ENCODE measurements at regions not wholly inside any gene's neighbourhood (a gene's known extent, or its start where the extent isn't known, plus 50 kb on each side); places are given as distances from the start of the nearest gene placed in this dataset.

DNA sequence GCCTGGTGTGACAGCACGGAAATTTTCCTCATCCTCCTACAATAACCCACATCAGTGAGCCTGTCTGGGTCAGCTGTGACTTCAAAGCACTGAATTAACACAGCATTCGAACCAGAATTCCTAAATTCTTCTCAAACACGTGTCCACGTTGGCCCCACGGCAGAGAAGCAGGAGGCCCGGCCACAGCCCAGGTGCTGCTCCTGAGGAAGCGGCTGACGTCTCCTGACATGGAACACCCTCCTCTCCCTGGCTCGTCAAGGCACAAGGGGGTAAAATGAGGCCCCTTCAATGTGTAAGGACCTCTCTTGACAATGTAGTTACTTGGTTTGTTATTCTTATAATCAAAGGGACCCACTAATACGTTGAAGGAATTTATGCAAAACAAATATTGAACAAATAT is 156.3 kb upstream of the GSC start:
- in situ Hi-C loops (cut with HindIII; ENCODE audit: low sequenced_read_pairs): no loop called here

DNA sequence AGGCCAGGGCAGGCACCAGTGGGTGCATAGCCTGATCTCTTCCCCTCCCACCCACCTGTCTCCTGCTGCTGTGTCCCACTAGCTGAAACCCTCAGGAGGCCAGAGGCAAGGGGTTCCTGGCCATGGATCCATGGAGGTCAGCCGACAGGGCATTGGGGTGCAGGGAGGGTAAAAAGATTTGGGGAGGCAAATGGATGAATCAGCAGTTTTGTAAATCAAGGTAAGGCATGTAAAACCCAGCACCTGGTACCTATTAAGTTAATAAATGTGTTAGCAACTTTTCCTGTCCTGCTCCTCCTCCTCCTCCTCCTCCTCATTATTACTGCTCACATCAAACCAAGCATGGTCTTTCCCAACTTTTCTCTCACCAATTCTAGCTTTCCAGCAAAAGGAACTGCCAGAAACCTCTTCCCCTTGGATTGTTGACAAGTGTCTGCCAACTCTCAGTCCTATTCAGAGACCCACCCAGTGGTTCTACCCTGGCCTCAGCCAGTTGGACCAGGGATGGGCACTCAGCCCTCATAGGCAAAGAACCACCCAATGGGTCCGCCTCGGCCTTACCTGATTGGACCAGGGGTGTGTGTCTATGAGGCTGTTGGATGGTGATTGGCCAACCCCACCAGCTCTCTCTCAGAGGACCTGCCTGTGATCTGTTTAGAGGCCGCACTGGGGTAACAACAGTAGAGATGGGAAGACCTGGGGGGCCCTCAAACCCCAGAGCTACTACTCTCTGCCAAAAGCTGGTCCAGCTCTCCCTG is 155.7 kb upstream of the GSC start:
- in situ Hi-C loops (cut with HindIII; ENCODE audit: low sequenced_read_pairs): no loop called here

DNA sequence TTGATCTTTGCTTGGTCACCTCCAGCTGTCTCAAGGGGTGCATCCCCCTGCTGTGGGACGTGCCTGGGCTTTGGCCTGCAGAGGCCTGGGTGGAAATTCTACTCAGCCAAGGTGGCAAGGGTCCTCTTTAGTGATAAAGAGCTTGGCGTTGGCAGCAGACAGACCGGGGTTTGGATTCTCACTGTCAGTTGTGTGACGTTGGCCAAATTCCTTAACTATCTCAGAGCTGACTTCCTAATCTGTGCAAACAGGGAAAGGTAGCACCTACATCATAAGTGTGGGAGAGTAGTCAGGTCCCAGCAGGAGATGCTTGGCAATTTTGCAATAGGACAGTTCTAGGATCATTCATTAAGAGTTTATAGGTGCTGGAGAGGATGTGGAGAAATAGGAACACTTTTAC is 154.3 kb upstream of the GSC start:
- in situ Hi-C loops (cut with HindIII; ENCODE audit: low sequenced_read_pairs): no loop called here

- in situ Hi-C loops (cut with HindIII; ENCODE audit: low sequenced_read_pairs): no loop called here
Measured at GRCh38 chr14:94923786-94924185, 153.9 kb upstream of the GSC start.

GRCh38 chr14:94922595-94923239 is 152.8 kb upstream of the GSC start:
- in situ Hi-C loops (cut with HindIII; ENCODE audit: low sequenced_read_pairs): no loop called here

DNA sequence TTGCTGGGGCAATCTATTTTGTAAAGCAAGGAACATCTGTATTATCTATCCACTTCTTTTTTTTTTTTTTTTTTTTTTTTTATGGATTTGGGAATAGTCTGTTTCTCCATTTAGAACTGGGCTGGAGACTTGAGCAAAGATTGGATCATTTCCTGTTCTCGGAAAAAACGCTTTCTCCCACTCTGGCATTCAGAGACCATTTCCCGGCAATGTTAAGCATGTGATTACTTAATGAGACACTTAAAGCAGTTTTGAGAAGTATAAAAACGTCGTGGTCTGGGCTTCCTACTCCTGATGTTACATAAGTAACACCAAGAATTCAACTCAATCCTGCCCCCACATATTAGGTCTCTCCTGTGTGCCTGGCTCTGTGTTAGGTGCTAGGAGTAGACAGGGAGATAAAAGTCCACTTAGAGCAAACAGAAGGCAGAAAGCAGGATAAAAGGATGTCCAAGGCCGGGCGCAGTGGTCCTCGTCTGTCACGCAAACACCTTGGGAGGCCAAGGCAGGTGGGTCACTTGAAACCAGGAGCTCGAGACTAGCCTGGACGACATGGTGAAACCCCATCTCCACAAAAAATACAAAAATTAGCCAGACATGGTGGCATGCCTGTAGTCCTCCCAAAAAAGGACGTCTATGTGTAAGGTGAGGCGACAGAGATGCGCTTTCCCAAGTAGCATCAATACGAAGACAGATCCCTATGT is 152.1 kb upstream of the GSC start:
- in situ Hi-C loops (cut with HindIII; ENCODE audit: low sequenced_read_pairs): no loop called here

DNA sequence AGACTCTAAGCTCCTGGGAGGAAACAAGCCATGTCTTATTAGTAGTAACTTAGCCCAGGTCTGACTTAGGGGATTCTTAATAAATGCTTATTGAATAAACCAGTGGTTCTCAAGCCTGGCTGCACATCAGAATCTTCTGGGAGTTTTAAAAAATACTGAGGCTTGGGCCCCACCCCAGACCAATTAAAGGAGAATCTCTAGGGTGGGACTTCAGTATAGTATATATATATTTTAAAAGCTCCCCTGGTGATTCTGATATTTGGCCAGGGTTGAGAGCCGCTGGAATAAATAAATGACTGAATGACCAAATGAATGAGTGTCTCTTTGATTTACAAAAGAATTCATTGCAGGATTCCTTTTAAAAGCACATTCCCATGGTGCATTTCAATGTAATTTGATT is 151.5 kb upstream of the GSC start:
- in situ Hi-C loops (cut with HindIII; ENCODE audit: low sequenced_read_pairs): no loop called here

GRCh38 chr14:94919896-94920295 is 150.0 kb upstream of the GSC start:
- in situ Hi-C loops (cut with HindIII; ENCODE audit: low sequenced_read_pairs): no loop called here

- in situ Hi-C loops (cut with HindIII; ENCODE audit: low sequenced_read_pairs): no loop called here
Measured at GRCh38 chr14:94918896-94919295, 149.0 kb upstream of the GSC start.

GRCh38 chr14:94917041-94917600 is 147.2 kb upstream of the GSC start:
- in situ Hi-C loops (cut with HindIII; ENCODE audit: low sequenced_read_pairs): no loop called here

DNA sequence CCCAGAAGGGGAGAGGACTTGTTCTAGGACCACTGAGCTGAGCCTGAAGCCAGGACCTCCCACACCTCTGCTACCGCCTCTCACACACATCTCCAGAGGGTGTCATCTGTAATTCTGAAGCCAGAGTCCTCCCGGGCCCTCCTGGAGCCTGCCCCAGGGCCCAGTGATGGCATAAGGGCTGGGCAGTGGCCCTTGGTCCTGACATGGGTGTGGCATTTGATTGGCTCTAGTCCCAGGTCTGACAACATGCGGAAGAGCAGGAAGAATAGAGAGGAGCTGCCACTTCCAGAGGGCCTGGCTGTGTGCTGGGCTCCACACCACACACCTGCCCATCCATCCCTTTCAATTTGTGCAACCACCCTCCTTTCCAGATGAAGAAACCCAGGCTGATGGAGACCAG is 144.3 kb upstream of the GSC start:
- in situ Hi-C loops (cut with HindIII; ENCODE audit: low sequenced_read_pairs): no loop called here

GRCh38 chr14:94907626-94908261 is 137.8 kb upstream of the GSC start:
- in situ Hi-C loops (cut with HindIII; ENCODE audit: low sequenced_read_pairs): loop anchor here (5.0 kb wide), 1 partner anchor 70 kb away; no protein-coding TSS in a partner anchor

GRCh38 chr14:94906991-94907587 is 137.2 kb upstream of the GSC start:
- in situ Hi-C loops (cut with HindIII; ENCODE audit: low sequenced_read_pairs): loop anchor here (5.0 kb wide), 1 partner anchor 70 kb away; no protein-coding TSS in a partner anchor

DNA sequence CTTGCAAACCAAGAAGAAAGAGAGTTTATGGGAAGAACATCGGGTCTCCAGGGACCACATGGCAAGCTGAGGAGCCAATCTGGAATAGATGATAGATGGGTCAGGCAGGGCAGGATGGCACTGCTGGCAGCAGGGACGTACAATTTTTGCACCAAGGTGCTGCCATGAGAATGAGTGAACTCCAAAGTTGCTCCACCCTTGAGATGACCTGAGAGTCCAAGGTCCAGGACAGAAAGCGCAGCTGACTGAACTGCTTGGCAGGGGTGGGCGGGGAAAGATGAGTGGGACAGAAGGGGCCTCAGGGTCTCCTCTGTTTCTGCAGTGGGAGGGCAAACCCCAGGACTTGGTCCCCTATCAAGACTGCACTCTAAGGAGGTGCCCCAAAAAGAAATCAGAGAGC is 136.7 kb upstream of the GSC start:
- in situ Hi-C loops (cut with HindIII; ENCODE audit: low sequenced_read_pairs): loop anchor here (5.0 kb wide), 1 partner anchor 71 kb away; no protein-coding TSS in a partner anchor

DNA sequence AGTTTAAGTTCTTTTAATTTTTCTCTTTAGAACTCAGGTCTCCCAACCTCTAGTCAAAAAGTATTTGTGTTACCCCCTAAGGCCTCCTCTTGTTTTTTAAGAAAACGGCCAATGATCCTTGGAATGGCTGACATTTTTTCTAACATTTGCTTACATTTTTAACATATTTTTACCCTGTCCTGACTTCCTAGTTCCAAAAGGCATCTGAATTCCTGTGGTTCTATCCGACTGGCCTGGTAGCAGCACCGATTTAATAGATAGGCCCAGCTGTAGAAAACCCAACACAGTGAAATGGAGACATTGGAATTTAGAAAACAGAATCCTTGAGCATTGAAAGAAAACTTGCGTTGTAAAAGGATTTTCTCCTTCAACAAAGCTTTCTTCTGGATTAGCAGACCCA is 134.7 kb upstream of the GSC start:
- in situ Hi-C loops (cut with HindIII; ENCODE audit: low sequenced_read_pairs): loop anchor here (5.0 kb wide), 1 partner anchor 73 kb away; no protein-coding TSS in a partner anchor

DNA sequence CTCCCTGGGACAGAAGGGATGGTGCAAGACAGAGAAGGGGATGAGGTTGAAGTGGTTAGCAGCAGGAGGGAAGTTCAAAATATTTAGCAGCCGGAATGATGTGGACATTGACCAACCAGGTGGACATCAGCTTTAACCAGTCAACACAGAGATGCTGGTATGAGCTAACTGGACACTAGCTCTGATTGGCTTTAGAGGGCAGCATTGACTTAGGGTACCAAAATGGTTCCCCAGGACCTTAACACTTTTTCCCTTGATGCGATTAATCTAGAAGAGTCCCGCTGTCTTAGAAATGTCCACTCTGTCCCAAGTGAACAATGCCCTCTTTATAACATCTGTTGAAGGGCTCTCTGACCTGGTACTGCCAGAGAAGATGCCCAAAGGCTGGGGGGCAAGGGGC is 134.0 kb upstream of the GSC start:
- in situ Hi-C loops (cut with HindIII; ENCODE audit: low sequenced_read_pairs): no loop called here

- in situ Hi-C loops (cut with HindIII; ENCODE audit: low sequenced_read_pairs): no loop called here
Measured at GRCh38 chr14:94903338-94903737, 133.4 kb upstream of the GSC start.

- in situ Hi-C loops (cut with HindIII; ENCODE audit: low sequenced_read_pairs): loop anchor here (5.0 kb wide), 1 partner anchor 75 kb away; no protein-coding TSS in a partner anchor
Measured at GRCh38 chr14:94897561-94897960, 127.6 kb upstream of the GSC start.

DNA sequence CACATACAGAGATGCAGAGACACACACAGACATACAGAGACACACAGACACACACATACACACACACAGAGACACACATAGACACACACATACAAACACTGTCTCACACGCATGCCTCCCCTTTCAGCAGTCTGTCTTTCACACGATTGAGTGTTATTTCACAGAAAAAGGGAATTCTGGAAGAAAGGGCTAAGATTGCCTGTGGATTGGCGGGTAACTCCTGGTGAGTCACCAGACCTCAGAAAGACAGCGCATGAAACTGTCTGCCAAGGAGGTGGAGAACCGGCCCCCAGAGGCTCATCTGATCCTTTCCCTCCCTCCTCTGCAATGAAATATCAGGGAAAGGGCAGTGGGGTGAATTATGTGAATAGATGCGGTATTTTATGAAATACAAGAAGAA is 127.2 kb upstream of the GSC start:
- in situ Hi-C loops (cut with HindIII; ENCODE audit: low sequenced_read_pairs): loop anchor here (5.0 kb wide), 1 partner anchor 75 kb away; no protein-coding TSS in a partner anchor

- in situ Hi-C loops (cut with HindIII; ENCODE audit: low sequenced_read_pairs): no loop called here
Measured at GRCh38 chr14:94893411-94894160, 123.7 kb upstream of the GSC start.

Measured in endothelial cell of hepatic sinusoid (primary cell).